HCT116 (cell line): ENCODE measurements at regions not wholly inside any gene's neighbourhood (a gene's known extent, or its start where the extent isn't known, plus 50 kb on each side); places are given as distances from the start of the nearest gene placed in this dataset.

ENCODE experiments used
- ATAC-seq: fragments of 200-7000 bp; cut with Tn5 transposase; 2 replicates; pipeline ENCODE4 v1.9.1; 2020; ENCODE audit warnings: mild to moderate bottlenecking, moderate library complexity
- BruUV-seq: library from RNA; stranded (reverse); fragments of 400-500 nt; replicated peaks from 2 replicates; lab custom pipeline; 2021; lab: Mats Ljungman, UMichigan
- CTCF ChIA-PET: fragments of 300-600 bp; sonication (Branson Sonifier 250); formaldehyde crosslinking; loops from one replicate; lab custom pipeline; 2021; ENCODE audit warnings: antibody characterized with exemption; lab: Charles Lee
- POLR2A ChIA-PET: fragments of 300-600, 350-600 bp; sonication (Branson Sonifier 250); formaldehyde crosslinking; loops from one replicate; lab custom pipeline; 2021; ENCODE audit warnings: antibody characterized with exemption; lab: Charles Lee
- RAD21 ChIA-PET, 2 experiments: fragments of 300-600 bp; sonication (Branson Sonifier 250); formaldehyde crosslinking; loops; one replicate each; lab custom pipeline; 2023; ENCODE audit warnings: low total read pairs in 2 of 2; ENCODE audit not compliant: uncharacterized antibody in 2 of 2, unreplicated experiment in 2 of 2, low non-redundant PET in 1 of 2; lab: Charles Lee
- DNase-seq: peaks from one replicate; pipeline ENCODE4 v3.0.0-alpha.2; 2010; ENCODE audit warnings: low read depth, low spot score
- H2AFZ ChIP-seq: fragments of 200-600 bp; shearing (Covaris generic), sonication (generic); 2 replicates; pipeline ENCODE4 v1.6.1; 2017; ENCODE audit warnings: low read depth, mixed run types, mixed read lengths, antibody characterized with exemption, low read length; ENCODE audit not compliant: poor library complexity, severe bottlenecking
- H3K27ac ChIP-seq: 2 replicates; pipeline ENCODE4 v1.5.1; 2012; ENCODE audit warnings: low read depth, low read length
- H3K27me3 ChIP-seq: fragments of 200-600 bp; sonication (generic); 2 replicates; pipeline ENCODE4 v1.6.1; 2016; ENCODE audit warnings: mixed run types, low read length, mixed read lengths; ENCODE audit not compliant: insufficient read depth
- H3K36me3 ChIP-seq, 2 experiments: fragments of 200-500 bp in 1 of 2; fragments of 200-600 bp in 1 of 2; sonication (Bioruptor generic) in 1 of 2; sonication (generic) in 1 of 2; 2 replicates each; pipeline versions ENCODE4 v1.5.1 to v1.6.1; 2014 to 2016; ENCODE audit warnings: low read length in 2 of 2, inconsistent platforms in 1 of 2, mixed read lengths in 1 of 2, mixed run types in 1 of 2; ENCODE audit not compliant: insufficient read depth in 2 of 2, control insufficient read depth in 1 of 2
- H3K4me1 ChIP-seq, 2 experiments: fragments of 200-600 bp in 1 of 2; sonication (generic) in 1 of 2; 2 replicates each; pipeline versions ENCODE4 v1.5.1 to v1.6.1; 2012 to 2017; ENCODE audit warnings: low read length in 2 of 2, inconsistent platforms in 1 of 2, mild to moderate bottlenecking in 1 of 2, mixed read lengths in 1 of 2, mixed run types in 1 of 2, moderate library complexity in 1 of 2; ENCODE audit not compliant: insufficient read depth in 2 of 2, control insufficient read depth in 1 of 2
- H3K4me2 ChIP-seq: fragments of 200-600 bp; sonication (generic); 2 replicates; pipeline ENCODE4 v1.6.1; 2017; ENCODE audit warnings: mixed run types, low read length, mixed read lengths
- H3K4me3 ChIP-seq, 2 experiments: fragments of 200-600 bp in 1 of 2; sonication (generic) in 1 of 2; replicated peaks in 1 of 2; 2 replicates each; pipeline ENCODE4 v1.5.1; 2011 to 2016; ENCODE audit warnings: low read length in 2 of 2, control low read depth in 1 of 2, low read depth in 1 of 2, mild to moderate bottlenecking in 1 of 2, mixed read lengths in 1 of 2, mixed run types in 1 of 2
- H3K79me2 ChIP-seq: fragments of 200-600 bp; sonication (generic); 2 replicates; pipeline ENCODE4 v1.6.1; 2017; ENCODE audit warnings: mild to moderate bottlenecking, mixed run types, low read length, moderate library complexity, mixed read lengths; ENCODE audit not compliant: insufficient read depth
- H3K9ac ChIP-seq: fragments of 200-600 bp; sonication (generic); 2 replicates; pipeline ENCODE4 v1.6.1; 2016; ENCODE audit warnings: low read length, mixed read lengths
- H3K9me2 ChIP-seq: fragments of 200-600 bp; sonication (generic), shearing (Covaris generic); 2 replicates; pipeline ENCODE4 v1.6.1; 2017; ENCODE audit warnings: mixed run types, mild to moderate bottlenecking, moderate library complexity; ENCODE audit not compliant: insufficient read depth
- H3K9me3 ChIP-seq, 2 experiments: fragments of 200-500 bp in 1 of 2; fragments of 200-600 bp in 1 of 2; sonication (Bioruptor generic) in 1 of 2; sonication (generic) in 1 of 2; 2 replicates each; pipeline ENCODE4 v1.6.1; 2014 to 2017; ENCODE audit warnings: low read length in 2 of 2, mixed read lengths in 2 of 2, inconsistent platforms in 1 of 2, low read depth in 1 of 2, mild to moderate bottlenecking in 1 of 2, mixed run types in 1 of 2, moderate library complexity in 1 of 2; ENCODE audit not compliant: control insufficient read depth in 1 of 2, insufficient read depth in 1 of 2
- H4K20me1 ChIP-seq: fragments of 200-600 bp; sonication (generic), shearing (Covaris generic); 2 replicates; pipeline ENCODE4 v1.6.1; 2017; ENCODE audit warnings: mixed run types, mild to moderate bottlenecking, moderate library complexity; ENCODE audit not compliant: insufficient read depth
- CBX3 ChIP-seq: IDR thresholded peaks from 2 replicates; pipeline ENCODE4 v1.6.1; 2012; ENCODE audit warnings: low read depth
- EZH2 ChIP-seq: fragments of 200-600 bp; sonication (generic); IDR thresholded peaks from 2 replicates; pipeline ENCODE4 v1.6.1; 2017; ENCODE audit warnings: antibody characterized with exemption, mixed run types
- MAX ChIP-seq: IDR thresholded peaks from 2 replicates; pipeline ENCODE4 v1.6.1; 2012
- REST ChIP-seq: IDR thresholded peaks from 2 replicates; pipeline ENCODE4 v1.6.1; 2012; ENCODE audit warnings: low read depth
- SIN3A ChIP-seq: IDR thresholded peaks from 2 replicates; pipeline ENCODE4 v1.6.1; 2012; ENCODE audit warnings: low read depth
- SRF ChIP-seq: IDR thresholded peaks from 2 replicates; pipeline ENCODE4 v1.6.1; 2012; ENCODE audit warnings: low read depth
- YY1 ChIP-seq: IDR thresholded peaks from 2 replicates; pipeline ENCODE4 v1.6.1; 2011; ENCODE audit warnings: low read length, low read depth, moderate library complexity, mild to moderate bottlenecking; ENCODE audit not compliant: insufficient replicate concordance; ENCODE audit errors: extremely low read depth
- intact Hi-C: fragments of 100-400 bp; cut with micrococcal nuclease; formaldehyde crosslinking; loops from 2 replicates; pipeline ENCODE4 v1.10.0; 2022

GRCh38 chr2:114085992-114086391 is 196.1 kb downstream of the ACTR3 start:
- H3K9me2 ChIP-seq, result no peaks in the 10 kb centered on the region
- TF ChIP-seq REST, result no peak
- TF ChIP-seq YY1, result no peak
- no peak for TF ChIP-seq MAX
- no peak for TF ChIP-seq EZH2
- no peak for TF ChIP-seq CBX3
- TF ChIP-seq SRF, result no peak
- no peak for TF ChIP-seq SIN3A
- H2AFZ ChIP-seq, result no peak overlapping the region
- DNase-seq (no peak), ATAC-seq (no peak)
- ChIA-PET CTCF (no interaction called here), POLR2A (no interaction called here), RAD21 (no interaction called here)
- no peaks in the 10 kb centered on the region for H3K36me3 ChIP-seq
- no peaks in the 10 kb centered on the region for H3K79me2 ChIP-seq
- H4K20me1 ChIP-seq, result no peaks in the 10 kb centered on the region
- H3K9ac ChIP-seq, result no peak overlapping the region
- no peaks in the 10 kb centered on the region for H3K4me1 ChIP-seq
- BruUV-seq, result no TSS peak
- no peak overlapping the region for H3K27ac ChIP-seq
- intact Hi-C loops, result no loop called here
- no peak overlapping the region for H3K4me3 ChIP-seq
- no peaks in the 10 kb centered on the region for H3K27me3 ChIP-seq
- no peak overlapping the region for H3K4me2 ChIP-seq
- H3K9me3 ChIP-seq, result no peaks in the 10 kb centered on the region
